ENCODE measurements at regions not wholly inside any gene's neighbourhood (a gene's known extent, or its start where the extent isn't known, plus 50 kb on each side); places are given as distances from the start of the nearest gene placed in this dataset.

GRCh38 chr12:30805959-30806358, 51.2 kb upstream of the CAPRIN2 start:
- DNase-seq (ENCODE audit: low read depth in 1 of 2, low spot score in 1 of 2), result no peak
- TF ChIP-seq SPI1 (IDR thresholded peaks at IDR 0.05; ENCODE audit: borderline replicate concordance, low read depth) (no peak), REST (IDR thresholded peaks at IDR 0.05; ENCODE audit: insufficient replicate concordance, low read depth) (no peak), POLR2AphosphoS5 (IDR thresholded peaks at IDR 0.05; ENCODE audit: low read depth) (no peak), CTCF (IDR thresholded peaks at IDR 0.05; ENCODE audit: insufficient read depth, low read length) (no peak), GABPA (IDR thresholded peaks at IDR 0.05; ENCODE audit: low read depth) (no peak)
- no peak overlapping the region for H3K27ac ChIP-seq (replicated peaks)
- peaks cover 4% of the 10 kb centered on the region for H3K27me3 ChIP-seq (ENCODE audit: insufficient read depth, poor library complexity, severe bottlenecking)
- no peak overlapping the region for H3K4me3 ChIP-seq (replicated peaks; ENCODE audit: insufficient read depth, low read length)
